ENCODE measurements at regions not wholly inside any gene's neighbourhood (a gene's known extent, or its start where the extent isn't known, plus 50 kb on each side); places are given as distances from the start of the nearest gene placed in this dataset.

- DNase-seq (ENCODE audit: low read depth): no peak
- H3K9ac ChIP-seq (ENCODE audit: low read length): no peak overlapping the region
- H3K9me3 ChIP-seq (ENCODE audit: control insufficient read depth, low read length): no peaks in the 10 kb centered on the region
- H3K27me3 ChIP-seq (replicated peaks; ENCODE audit: control insufficient read depth, insufficient read depth, low read length): no peaks in the 10 kb centered on the region
- H3K4me3 ChIP-seq (ENCODE audit: low read length): no peak overlapping the region
- H3K4me1 ChIP-seq (ENCODE audit: control insufficient read depth, insufficient read depth, low read length): peaks cover 10% of the 10 kb centered on the region
- H3K36me3 ChIP-seq (ENCODE audit: control insufficient read depth, insufficient read depth, low read length, severe bottlenecking): no peaks in the 10 kb centered on the region
Measured at GRCh38 chr4:119745351-119745750, 116.7 kb upstream of the PDE5A start.

GRCh38 chr4:119744580-119744979, 116.0 kb upstream of the PDE5A start:
- DNase-seq (ENCODE audit: low read depth): no peak
- Histone ChIP-seq H3K9me3 (ENCODE audit: control insufficient read depth, low read length) (no peaks in the 10 kb centered on the region), H3K9ac (ENCODE audit: low read length) (no peak overlapping the region), H3K27me3 (replicated peaks; ENCODE audit: control insufficient read depth, insufficient read depth, low read length) (no peaks in the 10 kb centered on the region), H3K4me1 (ENCODE audit: control insufficient read depth, insufficient read depth, low read length) (peaks cover 10% of the 10 kb centered on the region), H3K36me3 (ENCODE audit: control insufficient read depth, insufficient read depth, low read length, severe bottlenecking) (no peaks in the 10 kb centered on the region), H3K4me3 (ENCODE audit: low read length) (no peak overlapping the region)

DNA sequence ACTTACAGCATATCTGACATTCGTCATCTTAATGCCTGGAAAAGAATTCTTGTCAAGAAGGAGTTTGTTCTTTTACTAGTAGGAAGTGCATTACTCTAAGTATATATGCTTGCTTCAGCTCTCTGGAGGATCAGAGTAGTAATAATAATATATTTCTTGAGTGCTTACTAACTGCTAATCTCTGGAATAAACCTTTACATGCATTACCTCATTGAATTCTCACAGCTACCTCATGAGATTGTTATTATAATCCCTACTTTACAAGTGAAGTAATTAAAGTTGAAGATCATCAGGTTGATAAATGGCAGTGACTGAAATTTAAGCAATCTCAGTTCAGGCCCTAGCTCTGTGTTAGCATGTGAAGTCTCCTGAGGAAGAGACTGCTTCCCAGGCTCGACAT, 115.0 kb upstream of the PDE5A start:
- Histone ChIP-seq H3K36me3 (ENCODE audit: control insufficient read depth, insufficient read depth, low read length, severe bottlenecking) (no peaks in the 10 kb centered on the region), H3K27me3 (replicated peaks; ENCODE audit: control insufficient read depth, insufficient read depth, low read length) (no peaks in the 10 kb centered on the region), H3K9me3 (ENCODE audit: control insufficient read depth, low read length) (no peaks in the 10 kb centered on the region), H3K4me3 (ENCODE audit: low read length) (no peak overlapping the region), H3K4me1 (ENCODE audit: control insufficient read depth, insufficient read depth, low read length) (peaks cover 10% of the 10 kb centered on the region), H3K9ac (ENCODE audit: low read length) (no peak overlapping the region)
- no peak for DNase-seq (ENCODE audit: low read depth)

DNA sequence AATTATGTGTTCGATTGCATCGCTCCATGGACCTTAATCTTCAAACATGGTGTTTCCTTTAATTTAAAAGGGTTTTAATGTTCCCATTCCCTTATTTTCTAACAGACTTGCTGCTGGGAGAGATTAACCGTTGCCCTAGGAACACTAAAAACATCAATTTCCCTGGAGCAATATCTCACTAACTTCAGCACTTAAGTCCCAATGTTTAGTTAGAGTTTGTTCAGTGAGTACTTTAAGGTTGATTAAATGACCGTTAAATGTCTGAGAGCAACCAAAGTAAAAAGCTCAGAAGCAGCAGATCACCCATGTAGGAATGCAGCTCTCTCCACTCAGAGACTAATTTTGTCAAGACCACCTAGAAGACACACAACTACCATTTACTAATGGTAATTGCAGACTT, 111.2 kb upstream of the PDE5A start:
- no peak overlapping the region for H3K4me3 ChIP-seq (ENCODE audit: low read length)
- no peaks in the 10 kb centered on the region for H3K36me3 ChIP-seq (ENCODE audit: control insufficient read depth, insufficient read depth, low read length, severe bottlenecking)
- no peak for DNase-seq (ENCODE audit: low read depth)
- H3K4me1 ChIP-seq (ENCODE audit: control insufficient read depth, insufficient read depth, low read length): peaks cover 11% of the 10 kb centered on the region
- no peaks in the 10 kb centered on the region for H3K9me3 ChIP-seq (ENCODE audit: control insufficient read depth, low read length)
- H3K9ac ChIP-seq (ENCODE audit: low read length): no peak overlapping the region
- no peaks in the 10 kb centered on the region for H3K27me3 ChIP-seq (replicated peaks; ENCODE audit: control insufficient read depth, insufficient read depth, low read length)

- no peaks in the 10 kb centered on the region for H3K27me3 ChIP-seq (replicated peaks; ENCODE audit: control insufficient read depth, insufficient read depth, low read length)
- no peaks in the 10 kb centered on the region for H3K36me3 ChIP-seq (ENCODE audit: control insufficient read depth, insufficient read depth, low read length, severe bottlenecking)
- H3K9ac ChIP-seq (ENCODE audit: low read length): no peak overlapping the region
- no peak overlapping the region for H3K4me3 ChIP-seq (ENCODE audit: low read length)
- H3K4me1 ChIP-seq (ENCODE audit: control insufficient read depth, insufficient read depth, low read length): peaks cover 15% of the 10 kb centered on the region
- DNase-seq (ENCODE audit: low read depth): no peak
- no peaks in the 10 kb centered on the region for H3K9me3 ChIP-seq (ENCODE audit: control insufficient read depth, low read length)
Measured at GRCh38 chr4:119738901-119739300, 110.3 kb upstream of the PDE5A start.

DNA sequence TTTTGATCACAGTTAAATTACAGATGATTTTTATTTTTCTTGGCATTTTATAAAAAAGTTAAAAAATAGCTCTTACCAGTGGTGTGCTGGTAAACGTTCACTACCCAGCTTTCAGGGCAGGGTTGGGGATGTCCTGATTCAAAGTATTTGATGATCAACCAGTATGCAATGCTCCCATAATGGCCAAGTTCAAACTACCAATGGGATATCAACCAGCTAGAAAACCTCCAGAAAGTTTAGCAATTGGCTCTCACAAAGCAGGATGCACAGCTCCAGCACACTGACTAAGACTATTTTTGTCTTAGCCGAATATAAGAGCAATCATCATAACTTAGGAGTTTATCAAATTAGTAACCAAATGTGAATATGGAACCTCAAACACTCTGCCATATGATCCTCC, 108.0 kb upstream of the PDE5A start:
- no peaks in the 10 kb centered on the region for H3K36me3 ChIP-seq (ENCODE audit: control insufficient read depth, insufficient read depth, low read length, severe bottlenecking)
- H3K9me3 ChIP-seq (ENCODE audit: control insufficient read depth, low read length): no peaks in the 10 kb centered on the region
- H3K4me3 ChIP-seq (ENCODE audit: low read length): no peak overlapping the region
- H3K4me1 ChIP-seq (ENCODE audit: control insufficient read depth, insufficient read depth, low read length): peaks cover 27% of the 10 kb centered on the region
- H3K27me3 ChIP-seq (replicated peaks; ENCODE audit: control insufficient read depth, insufficient read depth, low read length): no peaks in the 10 kb centered on the region
- DNase-seq (ENCODE audit: low read depth): no peak
- H3K9ac ChIP-seq (ENCODE audit: low read length): no peak overlapping the region

DNA sequence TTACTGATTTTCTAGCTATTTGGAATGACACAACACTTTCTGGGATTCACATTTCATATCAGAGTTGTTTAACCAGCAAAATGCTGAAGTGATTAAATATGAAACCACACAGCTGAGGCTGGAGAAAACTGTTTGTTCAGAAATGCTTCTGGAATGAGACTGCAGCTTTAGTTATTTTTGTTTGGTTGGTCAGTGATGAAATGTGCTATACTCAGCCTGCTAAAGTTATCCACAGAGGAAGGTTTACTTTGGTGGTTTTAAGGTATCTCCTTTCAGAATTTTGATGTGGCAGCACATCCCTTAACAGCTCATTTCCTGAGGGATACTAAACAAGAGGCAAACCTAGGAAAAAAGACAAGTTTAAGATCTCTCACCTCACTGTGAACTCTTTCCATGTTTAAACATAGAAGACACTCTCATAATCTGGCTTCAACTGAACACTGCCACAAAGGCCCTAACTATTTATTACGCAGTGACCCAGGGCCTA, 106.6 kb upstream of the PDE5A start:
- no peak overlapping the region for H3K4me3 ChIP-seq (ENCODE audit: low read length)
- peak overlapping the region; percentile 30 for H3K9ac ChIP-seq (ENCODE audit: low read length)
- H3K27me3 ChIP-seq (replicated peaks; ENCODE audit: control insufficient read depth, insufficient read depth, low read length): no peaks in the 10 kb centered on the region
- peaks cover 40% of the 10 kb centered on the region for H3K4me1 ChIP-seq (ENCODE audit: control insufficient read depth, insufficient read depth, low read length)
- no peaks in the 10 kb centered on the region for H3K9me3 ChIP-seq (ENCODE audit: control insufficient read depth, low read length)
- H3K36me3 ChIP-seq (ENCODE audit: control insufficient read depth, insufficient read depth, low read length, severe bottlenecking): no peaks in the 10 kb centered on the region
- peak; percentile 87 for DNase-seq (ENCODE audit: low read depth)

- DNase-seq (ENCODE audit: low read depth): no peak
- Histone ChIP-seq H3K9me3 (ENCODE audit: control insufficient read depth, low read length) (no peaks in the 10 kb centered on the region), H3K27me3 (replicated peaks; ENCODE audit: control insufficient read depth, insufficient read depth, low read length) (no peaks in the 10 kb centered on the region), H3K4me3 (ENCODE audit: low read length) (no peak overlapping the region), H3K36me3 (ENCODE audit: control insufficient read depth, insufficient read depth, low read length, severe bottlenecking) (no peaks in the 10 kb centered on the region), H3K4me1 (ENCODE audit: control insufficient read depth, insufficient read depth, low read length) (peaks cover 54% of the 10 kb centered on the region), H3K9ac (ENCODE audit: low read length) (no peak overlapping the region)
Measured at GRCh38 chr4:119733431-119733830, 104.8 kb upstream of the PDE5A start.

DNA sequence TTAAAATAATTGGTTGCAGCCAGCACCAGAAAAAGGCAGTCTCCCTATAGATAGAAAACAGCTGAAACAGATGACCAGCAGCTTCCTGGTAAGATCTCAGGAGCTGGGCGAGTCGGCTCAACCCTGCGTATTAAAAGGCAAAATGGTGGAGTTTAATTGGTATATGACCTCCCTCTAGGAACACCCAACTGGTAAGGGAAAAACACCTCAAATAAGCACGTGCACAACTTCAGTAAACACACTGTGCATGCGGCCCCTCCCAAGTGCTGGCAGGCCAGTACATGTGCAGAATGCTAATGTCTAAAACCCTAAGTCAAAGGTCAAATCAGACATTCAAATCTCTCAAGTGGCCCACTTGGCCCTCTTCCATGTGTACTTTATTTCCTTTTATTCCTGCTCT, 103.2 kb upstream of the PDE5A start:
- Histone ChIP-seq H3K36me3 (ENCODE audit: control insufficient read depth, insufficient read depth, low read length, severe bottlenecking) (no peaks in the 10 kb centered on the region), H3K4me3 (ENCODE audit: low read length) (no peak overlapping the region), H3K9ac (ENCODE audit: low read length) (no peak overlapping the region), H3K27me3 (replicated peaks; ENCODE audit: control insufficient read depth, insufficient read depth, low read length) (no peaks in the 10 kb centered on the region), H3K9me3 (ENCODE audit: control insufficient read depth, low read length) (no peaks in the 10 kb centered on the region), H3K4me1 (ENCODE audit: control insufficient read depth, insufficient read depth, low read length) (peaks cover 60% of the 10 kb centered on the region)
- no peak for DNase-seq (ENCODE audit: low read depth)

- DNase-seq (ENCODE audit: low read depth): peak; percentile 41
- Histone ChIP-seq H3K9me3 (ENCODE audit: control insufficient read depth, low read length) (no peaks in the 10 kb centered on the region), H3K9ac (ENCODE audit: low read length) (no peak overlapping the region), H3K36me3 (ENCODE audit: control insufficient read depth, insufficient read depth, low read length, severe bottlenecking) (no peaks in the 10 kb centered on the region), H3K27me3 (replicated peaks; ENCODE audit: control insufficient read depth, insufficient read depth, low read length) (no peaks in the 10 kb centered on the region), H3K4me3 (ENCODE audit: low read length) (no peak overlapping the region), H3K4me1 (ENCODE audit: control insufficient read depth, insufficient read depth, low read length) (peaks cover 64% of the 10 kb centered on the region)
Measured at GRCh38 chr4:119731146-119731742, 102.6 kb upstream of the PDE5A start.

DNA sequence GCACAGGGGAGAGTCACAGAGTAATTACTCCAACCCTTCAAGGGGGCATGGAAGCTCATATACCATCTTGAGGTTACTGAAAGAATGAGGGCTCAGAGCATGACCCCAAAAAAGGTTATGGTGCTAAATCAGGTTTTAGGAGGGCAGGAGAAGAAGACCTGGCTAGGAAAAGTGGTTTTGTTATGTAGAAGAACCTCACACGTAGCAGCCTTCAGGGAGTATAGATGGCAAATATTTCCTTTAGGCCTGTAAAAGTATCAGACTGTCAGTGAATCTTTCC, 102.0 kb upstream of the PDE5A start:
- Histone ChIP-seq H3K4me1 (ENCODE audit: control insufficient read depth, insufficient read depth, low read length) (peaks cover 67% of the 10 kb centered on the region), H3K9me3 (ENCODE audit: control insufficient read depth, low read length) (no peaks in the 10 kb centered on the region), H3K9ac (ENCODE audit: low read length) (peak overlapping the region; percentile 59)

More for the DNA sequence above, 102.0 kb upstream of the PDE5A start:
- H3K36me3 ChIP-seq (ENCODE audit: control insufficient read depth, insufficient read depth, low read length, severe bottlenecking): no peaks in the 10 kb centered on the region
- no peaks in the 10 kb centered on the region for H3K27me3 ChIP-seq (replicated peaks; ENCODE audit: control insufficient read depth, insufficient read depth, low read length)
- H3K4me3 ChIP-seq (ENCODE audit: low read length): no peak overlapping the region
- no peak for DNase-seq (ENCODE audit: low read depth)

Measured in adipocyte (in vitro differentiated cells).